ENCODE measurements at regions not wholly inside any gene's neighbourhood (a gene's known extent, or its start where the extent isn't known, plus 50 kb on each side); places are given as distances from the start of the nearest gene placed in this dataset.
"Not testable (repeated sequence)": the region's sequence is repeated elsewhere in the genome, so short reads cannot be mapped to it uniquely, and the experiment has no call there.

DNA sequence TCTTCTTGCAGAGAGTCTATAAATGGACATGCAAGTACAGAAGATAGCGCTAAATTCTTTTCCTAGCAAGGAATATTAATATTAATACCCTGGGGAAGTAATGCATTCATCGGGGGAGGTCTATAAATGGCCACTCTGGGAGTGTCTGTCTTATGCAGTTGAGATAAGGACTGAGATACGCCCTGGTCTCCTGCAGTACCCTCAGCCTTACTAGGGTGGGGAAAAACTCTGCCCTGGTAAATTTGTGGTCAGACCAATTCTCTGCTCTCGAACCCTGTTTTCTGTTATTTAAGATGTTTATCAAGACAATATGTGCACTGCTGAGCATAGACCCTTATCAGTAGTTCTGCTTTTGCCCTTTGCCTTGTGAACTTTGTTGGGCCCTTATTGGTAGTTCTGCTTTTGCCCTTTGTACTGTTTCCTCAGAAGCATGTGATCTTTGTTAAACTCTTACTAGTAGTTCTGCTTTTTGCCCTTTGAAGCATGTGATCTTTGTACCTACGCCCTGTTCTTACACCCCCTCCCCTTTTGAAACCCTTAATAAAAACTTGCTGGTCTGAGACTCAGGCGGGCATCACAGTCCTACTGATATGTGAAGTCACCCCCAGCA, 1956.2 kb downstream of the PCDH9 start:
- DNase-seq, result not testable (repeated sequence)

DNA sequence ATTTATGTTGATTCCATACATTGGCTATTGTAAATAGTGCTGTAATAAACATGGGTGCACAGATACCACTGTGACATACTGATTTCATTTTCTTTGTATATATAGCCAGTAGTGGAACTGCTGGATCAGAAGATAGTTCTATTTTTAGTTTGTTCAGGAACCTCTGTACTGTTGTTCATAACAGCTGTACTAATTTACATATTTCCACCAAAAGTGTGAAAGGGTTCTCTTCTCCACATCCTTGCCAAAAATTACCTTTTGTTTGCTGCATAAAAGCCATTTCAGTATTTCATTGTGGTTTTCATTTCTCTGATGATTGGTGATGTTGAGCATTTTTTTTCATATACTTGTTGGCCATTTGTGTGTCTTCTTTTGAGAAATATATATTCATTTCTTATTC, 1962.1 kb downstream of the PCDH9 start:
- DNase-seq, result no peak

DNA sequence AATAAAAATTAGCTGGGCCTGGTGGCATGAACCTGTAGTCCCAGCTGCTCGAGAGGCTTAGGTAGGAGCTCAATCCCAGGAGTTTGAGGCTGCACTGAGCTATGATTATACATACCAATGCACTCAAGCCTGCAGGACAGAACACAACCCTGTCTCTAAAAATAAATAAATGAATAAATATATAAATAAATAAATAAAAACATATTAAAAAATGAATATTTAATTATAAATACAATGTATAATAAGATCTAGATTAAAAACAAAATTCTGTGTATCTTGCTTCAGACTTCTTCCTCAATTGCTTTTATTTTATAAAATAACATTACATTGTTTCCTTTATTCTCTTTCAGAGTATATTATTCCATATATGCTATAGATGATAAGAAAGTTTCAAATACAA, 1964.1 kb downstream of the PCDH9 start:
- no peak for DNase-seq

DNA sequence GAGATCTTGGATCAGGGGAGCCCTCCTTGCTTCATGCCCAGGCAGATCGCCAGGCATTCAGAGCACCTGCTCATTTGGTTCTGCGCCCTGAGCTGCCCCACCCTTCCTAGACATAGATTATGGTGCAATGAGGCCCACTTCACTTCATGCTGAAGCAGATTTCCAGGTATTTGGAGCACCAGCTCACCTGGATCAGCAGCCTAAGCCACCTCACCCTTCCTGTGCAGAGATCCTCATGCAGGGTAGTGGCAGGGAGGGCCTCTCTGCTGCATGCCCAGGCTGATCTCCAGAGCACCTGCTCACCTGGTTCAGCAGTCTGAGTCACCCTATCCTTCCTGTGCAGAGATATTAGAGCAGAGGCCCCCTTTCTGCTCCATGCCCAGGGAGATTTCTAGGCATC, 1966.1 kb downstream of the PCDH9 start:
- DNase-seq, result no peak

DNA sequence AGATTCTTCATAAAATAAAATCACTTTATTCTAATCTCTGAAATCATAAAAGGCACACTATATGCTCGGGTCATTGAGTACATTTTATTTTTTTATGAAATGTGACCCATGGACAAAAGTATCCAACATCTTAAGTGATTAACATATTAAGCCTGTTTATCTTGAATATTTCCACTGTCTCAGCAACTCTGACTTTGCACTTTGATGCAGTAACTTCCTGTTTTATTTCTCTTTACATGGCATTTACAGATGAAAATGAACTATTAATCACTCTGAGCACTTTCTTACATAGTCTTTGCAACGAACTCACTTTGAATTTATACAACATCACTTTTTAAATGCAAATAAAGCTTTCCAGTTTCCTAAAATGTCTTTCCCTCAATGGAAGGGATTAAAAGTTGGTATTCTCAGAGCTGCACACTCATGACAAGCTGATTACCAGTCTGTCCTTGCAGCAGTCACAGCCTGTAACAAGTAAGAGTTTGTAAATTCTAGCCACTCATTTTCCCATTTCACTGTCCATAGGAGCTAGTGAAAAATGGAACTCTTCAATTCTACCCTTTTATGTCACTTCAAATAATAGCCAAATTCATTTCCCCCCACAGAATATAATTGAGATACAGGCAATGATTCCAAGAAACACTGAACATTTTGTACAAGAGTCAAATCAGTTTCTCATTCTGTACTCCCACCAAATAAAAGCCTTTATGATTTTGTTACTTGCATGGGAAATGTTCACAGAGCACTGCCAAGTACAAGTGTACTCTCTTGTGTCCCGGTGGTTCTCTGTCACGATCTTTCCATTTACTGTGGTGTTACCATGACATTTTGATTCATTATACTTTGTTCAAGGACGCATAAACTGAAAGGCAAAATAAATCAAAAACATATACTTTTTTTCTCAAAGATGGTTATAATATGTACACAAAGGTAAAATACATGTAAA, 1968.9 kb downstream of the PCDH9 start:
- DNase-seq, result no peak

DNA sequence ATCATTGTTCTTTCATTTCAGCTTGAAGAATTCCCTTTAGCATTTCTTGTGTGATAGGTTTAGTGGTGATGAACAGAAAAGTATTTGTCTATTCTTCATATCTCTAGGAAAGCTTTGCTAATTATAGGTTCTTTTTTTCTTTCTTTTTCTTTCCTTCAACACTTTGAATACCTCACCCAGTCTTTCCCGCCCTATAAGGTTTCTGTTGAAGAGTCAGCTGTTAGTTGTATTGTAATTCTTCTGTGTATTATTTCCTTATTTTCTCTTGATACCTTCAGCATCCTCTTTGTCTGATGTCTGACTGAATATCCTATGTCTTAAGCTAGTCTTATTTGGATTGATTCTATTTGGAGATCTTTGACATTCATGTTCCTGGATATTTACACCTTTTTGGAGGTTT, 1989.4 kb downstream of the PCDH9 start:
- no peak for DNase-seq

DNA sequence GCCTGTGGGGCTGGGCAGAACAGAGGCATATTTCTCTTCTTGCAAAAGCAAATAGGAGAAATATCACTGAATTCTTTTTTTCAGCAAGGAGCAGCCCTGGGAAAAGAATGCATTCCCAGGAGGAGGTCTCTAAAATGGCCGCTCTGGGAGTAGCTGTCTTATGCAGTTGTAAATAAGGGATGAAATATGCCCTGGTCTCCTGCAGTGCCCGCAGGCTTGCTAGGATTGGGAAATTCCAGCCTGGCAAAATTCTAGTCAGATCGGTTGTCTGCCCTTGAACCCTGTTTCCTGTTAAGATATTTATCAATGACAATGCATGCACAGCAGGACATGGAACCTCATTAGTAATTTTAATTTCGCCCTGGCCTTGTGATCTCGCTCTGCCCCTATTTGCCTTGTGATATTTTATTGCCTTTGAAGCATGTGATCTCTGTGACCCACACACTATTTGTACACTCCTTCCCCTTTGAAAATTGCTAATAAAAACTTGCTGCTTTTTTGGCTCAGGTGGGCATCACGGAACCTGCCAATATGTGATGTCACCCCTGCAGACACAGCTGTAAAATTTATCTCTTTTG, 1993.2 kb downstream of the PCDH9 start:
- no peak for DNase-seq

DNA sequence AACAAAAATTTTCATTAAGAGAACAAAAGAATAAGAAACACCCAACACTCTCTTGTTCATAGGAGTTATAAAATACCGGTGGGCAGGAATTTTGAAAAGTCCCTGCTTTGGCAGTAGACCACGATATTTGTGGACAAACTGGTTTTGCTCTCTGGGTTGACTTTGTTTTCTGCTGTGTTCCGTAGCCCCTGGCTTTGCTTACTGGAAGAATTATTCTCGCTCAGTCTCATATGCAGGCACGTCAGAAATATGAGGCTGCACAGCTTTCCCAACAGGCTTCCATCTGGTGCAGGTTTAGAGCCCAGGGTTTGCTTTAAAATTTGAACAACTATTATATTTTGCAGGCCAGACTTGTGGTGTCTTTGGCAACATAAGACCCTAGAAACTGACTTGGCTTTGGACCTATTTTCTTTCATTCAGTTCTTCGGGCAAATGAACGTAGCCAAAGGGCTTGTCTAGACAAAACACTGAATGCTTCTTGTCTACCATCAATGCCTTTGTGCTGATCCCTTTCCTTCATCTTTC, 2012.6 kb downstream of the PCDH9 start:
- DNase-seq, result no peak

DNA sequence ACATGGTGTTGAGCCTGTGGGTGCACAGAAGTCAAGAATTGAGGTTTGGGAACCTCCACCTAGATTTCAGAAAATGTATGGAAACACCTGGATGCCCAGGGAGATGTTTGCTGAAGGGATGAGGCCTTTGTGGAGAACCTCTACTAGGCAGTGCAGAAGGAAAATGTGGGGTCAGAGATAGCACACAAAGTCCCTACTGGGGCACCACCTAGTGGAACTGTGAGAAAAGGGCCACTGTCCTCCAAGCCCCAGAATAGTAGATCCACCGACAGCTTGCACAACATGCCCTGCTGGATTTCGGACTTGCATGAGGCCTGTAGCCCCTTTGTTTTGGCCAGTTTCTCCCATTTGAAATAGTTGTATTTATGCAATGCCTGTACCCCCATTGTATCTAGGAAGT, 2027.3 kb downstream of the PCDH9 start:
- not testable (repeated sequence) for DNase-seq

DNA sequence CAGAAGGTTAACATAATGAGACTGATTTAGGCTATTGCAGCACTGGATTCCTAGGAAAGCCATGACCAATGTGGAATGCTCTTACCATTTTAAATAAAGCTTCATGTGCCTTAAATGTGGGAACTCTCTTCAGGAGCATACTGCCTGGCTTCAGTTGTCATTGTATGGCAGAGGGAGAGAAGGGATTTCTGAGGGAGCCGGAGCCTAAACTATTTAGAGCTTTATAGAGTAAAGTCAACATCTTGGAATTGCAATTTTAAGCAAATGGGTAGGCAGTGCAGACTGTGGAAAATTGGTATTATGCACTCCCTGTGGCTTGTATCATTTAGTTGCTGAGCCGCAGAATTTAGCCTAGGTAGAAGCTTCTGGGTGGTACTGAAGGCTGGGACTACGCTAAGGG, 2041.4 kb downstream of the PCDH9 start:
- no peak for DNase-seq

DNA sequence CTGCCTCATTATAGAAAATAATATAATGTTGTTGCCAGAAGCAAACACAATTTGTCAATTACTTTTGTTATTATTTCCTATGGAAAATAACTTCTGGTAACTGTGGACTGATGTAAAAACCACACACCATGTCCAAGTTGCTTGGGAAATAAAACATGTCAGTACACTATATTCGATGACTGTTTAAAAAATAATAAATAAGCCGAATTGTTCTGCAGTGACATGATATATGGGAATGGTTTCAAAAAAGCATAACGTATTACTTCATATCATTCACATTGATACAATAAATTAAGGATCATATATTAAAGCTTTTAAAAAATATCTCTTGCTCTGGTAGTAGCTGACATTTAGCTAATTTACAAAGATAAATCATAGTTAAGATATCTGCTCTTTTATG, 2062.1 kb downstream of the PCDH9 start:
- no peak for DNase-seq

DNA sequence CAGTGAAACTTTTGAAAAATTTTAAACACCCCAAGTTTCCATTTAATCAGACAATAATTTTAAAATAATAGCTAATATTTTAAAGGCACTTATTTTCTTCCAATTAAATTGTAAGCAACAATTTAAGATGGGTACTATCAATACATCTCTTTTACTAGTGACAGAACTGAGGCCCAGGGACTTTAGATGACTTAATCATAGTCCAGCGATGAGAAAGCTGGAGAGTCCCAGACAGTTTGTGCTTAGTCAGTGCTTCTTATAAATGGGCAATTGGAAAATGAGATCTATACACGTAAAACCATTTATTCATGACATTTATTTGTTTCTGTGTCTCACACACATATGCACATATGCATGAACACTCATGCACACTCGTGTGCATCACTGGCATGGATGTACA, 2063.5 kb downstream of the PCDH9 start:
- DNase-seq, result no peak

DNA sequence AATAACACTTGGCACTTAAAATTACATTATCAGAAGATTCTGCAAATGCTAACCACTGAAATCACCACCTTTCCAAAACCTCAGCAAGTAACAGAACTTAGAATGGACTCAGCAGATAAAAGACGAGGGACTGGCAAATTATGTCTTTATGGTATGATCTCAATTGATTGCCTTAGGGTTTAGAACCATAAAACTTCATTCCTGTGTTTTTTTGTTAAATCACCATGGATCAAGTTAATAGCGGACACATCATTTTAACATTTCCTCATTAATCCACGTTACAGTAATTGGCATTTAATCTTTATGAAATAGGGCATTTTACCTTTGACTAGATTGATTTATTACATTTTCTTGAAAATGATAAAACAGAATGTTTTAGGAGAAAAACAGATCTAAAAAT, 2070.3 kb downstream of the PCDH9 start:
- no peak for DNase-seq

DNA sequence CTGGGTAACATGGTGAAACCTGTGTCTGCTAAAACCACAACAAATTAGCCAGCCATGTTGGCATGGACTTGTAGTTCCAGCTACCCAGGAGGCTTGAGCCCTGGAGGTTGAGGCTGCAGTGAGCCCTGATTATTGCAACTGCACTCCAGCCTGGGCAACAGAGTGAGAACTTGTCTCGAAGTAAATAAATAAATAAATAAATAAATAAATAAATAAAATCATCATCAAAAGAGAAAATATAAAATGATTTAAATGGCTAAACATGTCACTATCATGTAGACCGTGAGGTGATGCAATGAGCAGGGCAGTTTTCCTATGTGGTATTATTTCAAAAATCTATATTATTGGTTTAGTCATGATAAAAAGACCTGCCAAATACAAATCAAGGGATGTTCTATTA, 2074.3 kb downstream of the PCDH9 start:
- no peak for DNase-seq

DNA sequence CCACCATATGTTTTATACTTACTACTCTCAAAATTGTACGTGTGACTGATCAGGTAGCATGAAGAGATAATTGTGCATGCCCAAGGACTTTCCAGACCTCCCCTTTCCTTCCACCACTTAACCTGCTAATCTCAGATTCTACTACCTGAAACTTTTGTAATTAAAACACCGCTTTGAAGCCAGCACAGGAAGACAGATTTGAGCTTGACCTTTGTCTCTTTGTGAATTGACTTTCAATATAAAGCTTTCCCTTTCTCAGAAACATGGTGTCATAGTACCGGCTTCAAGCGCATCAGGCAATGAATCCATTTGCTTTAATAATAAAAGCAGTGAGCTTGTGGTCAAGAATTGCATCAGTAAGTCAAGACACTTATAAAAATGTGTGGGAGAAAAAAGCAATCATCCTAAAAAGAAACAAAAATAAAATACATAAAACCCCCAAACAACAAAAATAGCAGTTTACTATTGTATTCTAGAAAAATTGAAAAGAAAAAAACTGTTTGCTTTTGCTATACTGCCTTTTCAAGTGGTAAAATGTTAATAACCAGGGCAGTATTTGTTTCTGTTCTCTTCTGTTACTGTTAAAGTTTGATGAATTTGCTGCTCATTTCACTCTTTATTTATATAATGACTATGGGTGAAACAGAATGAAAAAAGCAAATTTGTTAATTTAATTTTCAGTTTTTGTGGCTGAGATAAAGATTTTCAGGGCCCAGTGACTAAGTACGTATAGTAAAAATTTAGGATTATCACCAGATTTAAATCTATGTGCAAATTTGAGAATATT, 2075.3 kb downstream of the PCDH9 start:
- DNase-seq, result no peak

DNA sequence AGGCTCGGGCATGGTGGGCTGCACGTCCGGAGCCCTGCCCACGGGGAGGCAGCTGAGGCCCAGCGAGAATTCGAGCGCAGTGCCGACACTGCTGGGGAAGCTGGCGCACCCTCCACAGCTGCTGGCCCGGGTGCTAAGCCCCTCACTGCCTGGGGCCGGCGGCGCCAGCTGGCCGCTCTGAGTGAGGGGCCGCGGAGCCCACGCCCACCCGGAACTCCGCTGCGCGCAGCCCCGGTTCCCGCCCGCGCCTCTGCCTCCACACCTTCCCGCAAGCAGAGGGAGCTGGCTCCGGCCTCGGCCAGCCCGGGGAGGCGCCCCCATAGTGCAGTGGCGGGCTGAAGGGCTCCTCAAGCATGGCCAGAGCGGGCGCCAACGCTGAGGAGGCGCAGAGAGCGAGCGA, 2080.4 kb downstream of the PCDH9 start:
- no peak for DNase-seq

DNA sequence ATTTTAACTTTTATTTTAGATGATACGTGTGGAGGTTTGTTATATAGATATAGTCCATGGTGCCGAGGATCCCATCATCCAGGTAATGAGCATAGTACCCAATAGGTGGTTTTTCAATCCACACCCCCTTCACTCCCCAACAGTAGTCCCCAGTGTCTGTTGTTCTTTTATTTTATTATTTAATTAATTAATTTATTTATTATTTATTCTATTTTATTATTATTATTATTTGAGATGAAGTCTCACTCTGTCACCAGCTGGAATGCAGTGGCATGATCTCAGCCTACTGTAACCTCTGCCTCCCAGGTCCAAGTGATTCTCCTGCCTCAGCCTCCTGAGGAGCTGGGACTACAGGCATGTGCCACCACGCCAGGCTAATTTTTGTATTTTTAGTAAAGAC, 2086.2 kb downstream of the PCDH9 start:
- DNase-seq, result no peak

DNA sequence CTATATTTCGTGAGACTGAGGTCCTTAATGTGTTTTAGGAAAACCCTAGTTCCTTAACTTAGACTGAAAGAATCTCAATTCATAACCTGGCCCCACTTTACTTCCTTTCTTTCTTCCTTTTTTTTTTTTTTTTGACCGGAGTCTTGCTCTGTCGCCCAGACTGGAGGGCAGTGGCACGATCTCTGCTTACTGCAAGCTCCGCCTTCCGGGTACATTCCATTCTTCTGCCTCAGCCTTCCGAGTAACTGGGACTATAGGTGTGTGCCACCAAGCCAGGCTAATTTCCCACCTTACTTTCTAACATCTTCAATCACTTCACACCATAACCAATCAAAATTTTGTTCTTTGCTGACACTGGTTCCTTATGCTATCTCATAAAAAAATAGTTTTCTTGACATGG, 2097.0 kb downstream of the PCDH9 start:
- no peak for DNase-seq

DNA sequence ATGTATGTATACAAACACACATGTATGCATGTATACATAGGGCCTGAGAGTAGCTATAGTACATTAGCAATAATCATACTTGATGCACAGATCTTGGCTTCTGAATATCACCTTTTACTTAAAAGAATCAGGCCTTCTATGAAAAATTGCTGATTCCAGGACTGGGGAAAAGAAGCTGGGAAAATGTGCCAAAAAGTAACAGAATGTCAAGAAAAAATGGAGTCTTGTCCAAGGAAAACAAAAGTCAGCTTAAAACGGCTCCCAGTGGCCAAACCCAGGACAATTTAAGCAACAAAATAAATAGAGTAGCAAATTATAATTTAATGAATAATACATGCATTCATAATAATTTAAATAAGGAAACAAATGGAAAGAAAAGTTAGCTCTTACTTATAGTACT, 2104.9 kb downstream of the PCDH9 start:
- no peak for DNase-seq

DNA sequence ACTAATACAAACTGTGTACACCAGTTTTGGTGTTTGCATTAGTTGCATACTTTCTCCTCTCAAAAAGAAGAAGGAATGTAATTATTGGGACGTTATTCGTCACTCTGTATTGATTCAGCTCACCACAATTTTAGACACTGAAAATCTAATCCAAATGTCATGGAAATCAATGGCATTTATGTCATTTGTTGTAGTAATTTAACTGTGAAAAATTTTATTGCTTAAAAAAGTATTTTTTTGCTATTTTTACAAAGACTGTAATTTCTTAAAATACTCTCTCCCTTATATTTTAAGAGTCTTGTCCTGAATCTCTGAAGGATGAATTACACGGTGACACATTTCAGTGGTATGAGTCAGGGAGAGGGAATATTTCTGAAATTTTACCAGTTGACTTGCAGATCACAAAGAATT, 2117.6 kb downstream of the PCDH9 start:
- no peak for DNase-seq

DNA sequence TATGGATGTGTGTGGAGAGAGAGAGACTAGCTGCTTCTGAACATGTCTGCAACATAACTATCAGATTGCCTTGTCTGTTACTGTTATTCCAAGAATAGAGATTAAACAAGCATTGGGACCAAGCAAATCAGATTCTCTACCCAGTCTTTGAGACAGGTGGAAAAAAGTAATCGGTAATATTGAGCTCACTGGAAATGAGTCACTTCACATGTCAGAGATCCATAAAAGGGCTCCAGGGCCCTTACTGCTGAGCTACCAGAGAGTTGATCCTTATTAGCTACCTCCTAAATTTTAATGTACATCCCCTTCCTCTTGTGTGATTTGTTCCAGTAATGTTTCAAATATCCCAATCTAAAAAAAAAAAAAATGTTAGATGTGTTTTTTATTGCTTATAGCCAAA, 2118.0 kb downstream of the PCDH9 start:
- DNase-seq, result no peak

DNA sequence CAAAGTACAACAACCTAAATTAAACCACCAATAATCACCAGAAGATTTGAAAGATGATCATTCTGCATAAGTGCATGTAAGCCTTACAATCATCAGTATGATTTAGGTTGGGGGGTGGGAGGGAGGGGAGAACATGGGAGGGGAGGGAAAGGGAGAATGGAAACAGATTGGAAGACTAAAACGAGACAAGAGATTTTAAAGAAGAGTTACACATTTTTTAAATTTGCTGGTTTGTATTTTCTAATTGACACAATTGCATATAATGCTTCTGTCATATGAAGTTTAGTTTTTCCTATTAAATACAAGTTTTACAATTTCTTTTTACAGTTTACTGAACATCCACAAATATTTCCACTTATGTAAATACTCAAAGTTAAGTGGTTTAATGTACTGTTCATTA, 2118.9 kb downstream of the PCDH9 start:
- DNase-seq, result no peak

DNA sequence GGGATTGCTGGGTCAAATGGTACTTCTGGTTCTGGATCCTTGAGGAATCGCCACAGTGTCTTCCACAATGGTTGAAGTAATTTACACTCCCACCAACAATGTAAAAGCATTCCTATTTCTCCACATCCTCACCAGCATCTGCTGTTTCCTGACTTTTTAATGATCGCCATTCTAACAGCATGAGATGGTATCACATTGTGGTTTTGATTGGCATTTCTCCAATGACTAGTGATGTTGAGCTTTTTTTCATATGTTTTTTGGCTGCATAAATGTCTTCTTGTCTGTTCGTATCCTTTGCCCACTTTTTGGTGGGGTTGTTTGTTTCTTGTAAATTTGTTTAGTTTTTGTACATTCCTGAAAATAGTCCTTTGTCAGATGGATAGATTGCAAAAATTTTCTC, 2125.7 kb downstream of the PCDH9 start:
- not testable (repeated sequence) for DNase-seq

Measured in NCI-H524 treated with DMSO at 0.1 percent for 48 hours (cell line).